ENCODE measurements at regions not wholly inside any gene's neighbourhood (a gene's known extent, or its start where the extent isn't known, plus 50 kb on each side); places are given as distances from the start of the nearest gene placed in this dataset.

DNA sequence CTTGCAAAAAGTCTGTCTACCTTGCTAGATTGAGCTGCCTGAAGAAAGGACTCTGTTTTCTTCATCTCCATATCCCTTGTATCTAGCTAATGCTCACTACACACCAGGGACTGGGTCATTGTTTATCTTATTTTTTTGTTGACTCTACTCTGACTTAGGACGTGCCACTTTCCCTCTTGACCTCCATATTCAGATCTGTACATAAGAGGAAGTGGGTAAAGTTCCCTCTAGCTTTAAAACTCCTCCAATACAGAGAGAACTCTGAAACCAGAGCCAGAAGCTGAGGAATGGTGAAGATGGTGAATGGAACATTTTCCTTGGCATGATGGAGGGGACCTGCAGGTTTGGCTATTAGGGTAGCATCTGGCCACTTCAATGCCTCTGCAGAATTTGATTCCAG is 2026.1 kb upstream of the TENM3 start:
- DNase-seq (ENCODE audit: low spot score in 2 of 2) (no peak), FAIRE-seq (no peak)

DNA sequence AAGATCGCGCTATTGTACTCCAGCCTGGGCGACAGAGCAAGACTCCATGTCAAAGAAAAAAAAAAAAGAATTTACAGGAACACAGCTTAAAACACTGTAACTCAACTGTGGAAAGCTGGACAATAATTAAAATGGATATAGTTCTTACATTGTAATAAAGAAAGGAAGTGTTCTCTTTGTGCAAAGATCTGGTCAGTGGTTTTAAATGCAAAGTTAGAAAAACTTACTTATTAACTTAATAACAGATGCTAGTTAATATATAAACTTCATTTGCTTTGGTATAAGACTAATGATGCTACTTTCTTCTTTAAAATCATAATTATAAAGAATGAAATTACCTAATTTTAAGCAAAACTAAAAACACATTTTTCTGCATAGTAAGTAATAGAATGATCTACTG is 2024.1 kb upstream of the TENM3 start:
- DNase-seq (ENCODE audit: low spot score in 2 of 2) (no peak), FAIRE-seq (no peak)

DNA sequence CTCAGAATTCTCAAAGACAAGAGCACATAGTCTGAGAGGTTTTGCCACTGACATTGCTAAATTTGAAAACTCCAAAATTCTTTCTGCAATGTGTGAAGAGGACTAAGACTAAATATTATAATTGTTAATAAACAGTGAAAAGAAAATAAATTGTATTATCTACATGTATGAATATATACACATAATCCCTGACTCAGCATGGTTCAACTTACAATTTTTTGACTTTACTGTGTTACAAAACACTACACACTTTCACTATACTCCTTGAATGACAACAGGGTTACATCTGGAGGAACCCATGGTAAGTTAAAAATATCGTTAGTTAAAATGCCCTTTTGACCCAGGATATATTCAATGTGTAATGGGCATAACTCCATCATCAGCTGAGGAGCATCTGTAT is 2017.2 kb upstream of the TENM3 start:
- FAIRE-seq (no peak), DNase-seq (ENCODE audit: low spot score in 2 of 2) (no peak)

DNA sequence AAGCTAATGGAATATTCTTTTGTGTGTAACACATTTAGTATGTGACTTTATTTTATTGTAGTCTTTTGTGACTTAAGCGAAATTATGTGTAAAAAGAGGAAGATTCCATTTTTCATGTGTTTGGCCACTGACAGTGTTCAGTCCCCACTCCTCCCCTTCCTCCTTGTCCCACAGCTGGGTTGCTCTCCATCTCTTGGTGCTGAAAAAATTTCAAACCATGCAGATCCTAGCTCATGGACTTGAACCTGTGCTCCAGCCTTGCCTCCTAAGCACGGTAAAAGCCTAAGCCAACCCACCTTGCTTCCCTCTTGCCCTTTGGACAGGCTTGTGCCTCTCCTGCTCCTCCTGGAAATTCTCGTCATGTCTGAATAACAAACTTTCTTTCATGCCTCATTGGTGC is 2008.5 kb upstream of the TENM3 start:
- FAIRE-seq: no peak
- no peak for DNase-seq (ENCODE audit: low spot score in 2 of 2)

- DNase-seq (ENCODE audit: low spot score in 2 of 2) (no peak), FAIRE-seq (no peak)
Observed at GRCh38 chr4:180240670-180241069, 2002.5 kb upstream of the TENM3 start.

GRCh38 chr4:180253419-180253818 is 1989.8 kb upstream of the TENM3 start:
- no peak for DNase-seq (ENCODE audit: low spot score in 2 of 2)
- FAIRE-seq: no peak

DNA sequence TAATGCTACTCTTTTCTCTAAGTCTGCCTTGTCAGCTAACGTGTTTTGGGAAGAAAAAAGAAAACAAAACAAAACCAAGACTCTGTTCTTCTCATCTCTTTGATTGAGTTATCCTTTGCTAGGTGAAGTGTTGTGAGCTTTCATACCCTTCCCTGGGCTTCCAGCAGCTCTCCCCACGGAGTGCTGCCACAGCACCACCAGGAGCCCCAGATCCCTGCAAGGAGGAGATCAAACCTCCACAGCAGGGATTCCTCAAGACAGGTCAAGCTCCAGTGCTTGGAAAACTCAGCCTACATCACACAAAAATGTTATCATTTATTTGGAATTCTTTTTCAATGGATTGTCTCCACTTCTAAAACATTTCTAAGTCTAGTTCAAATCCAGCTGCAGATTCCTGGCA is 1981.9 kb upstream of the TENM3 start:
- no peak for FAIRE-seq
- DNase-seq (ENCODE audit: low spot score in 2 of 2): no peak

GRCh38 chr4:180280076-180280475 is 1963.1 kb upstream of the TENM3 start:
- no peak for FAIRE-seq
- DNase-seq (ENCODE audit: low spot score in 2 of 2): no peak

- DNase-seq (ENCODE audit: low spot score in 2 of 2) (no peak), FAIRE-seq (no peak)
Observed at GRCh38 chr4:180280726-180281297, 1962.4 kb upstream of the TENM3 start.

DNA sequence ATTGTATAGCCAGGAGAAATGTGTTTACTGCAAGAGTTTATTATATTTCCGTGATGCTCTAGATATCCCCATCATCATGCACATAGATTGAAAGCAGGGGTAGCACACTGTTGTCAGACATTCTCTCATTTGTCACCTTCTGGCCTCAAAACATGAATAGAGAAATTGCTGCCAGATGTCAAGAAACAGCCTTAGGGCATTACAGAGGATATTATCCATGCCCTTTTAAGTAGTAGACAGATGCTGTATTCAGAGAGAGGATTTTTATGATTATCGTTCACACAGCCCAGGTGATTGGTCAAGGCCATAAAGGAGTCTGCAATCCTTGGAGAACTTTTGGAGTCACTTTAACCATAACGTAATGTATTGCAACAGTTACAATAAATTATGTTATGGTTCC is 1961.5 kb upstream of the TENM3 start:
- DNase-seq (ENCODE audit: low spot score in 2 of 2) (no peak), FAIRE-seq (no peak)

- DNase-seq (ENCODE audit: low spot score in 2 of 2) (no peak), FAIRE-seq (no peak)
Observed at GRCh38 chr4:180284267-180284666, 1958.9 kb upstream of the TENM3 start.

DNA sequence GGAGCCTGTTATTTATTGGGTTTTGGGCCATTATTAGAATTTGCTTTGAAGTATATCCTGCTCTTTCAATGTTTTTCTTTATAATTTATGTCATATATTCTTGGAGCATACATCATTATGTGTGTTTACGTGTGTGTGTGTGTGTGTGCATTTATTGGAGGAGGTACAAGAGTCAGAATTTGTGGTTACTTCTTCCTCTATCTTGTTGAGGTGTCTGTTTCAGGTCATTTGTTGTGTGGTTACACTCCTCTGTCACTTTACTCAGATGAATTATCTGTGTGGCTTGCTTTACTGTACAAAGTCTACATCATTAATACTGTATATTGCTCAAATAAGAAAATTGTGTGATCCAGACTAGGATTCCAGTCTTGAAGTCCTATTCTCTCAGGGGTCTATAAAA is 1957.4 kb upstream of the TENM3 start:
- DNase-seq (ENCODE audit: low spot score in 2 of 2): no peak
- FAIRE-seq: no peak

DNA sequence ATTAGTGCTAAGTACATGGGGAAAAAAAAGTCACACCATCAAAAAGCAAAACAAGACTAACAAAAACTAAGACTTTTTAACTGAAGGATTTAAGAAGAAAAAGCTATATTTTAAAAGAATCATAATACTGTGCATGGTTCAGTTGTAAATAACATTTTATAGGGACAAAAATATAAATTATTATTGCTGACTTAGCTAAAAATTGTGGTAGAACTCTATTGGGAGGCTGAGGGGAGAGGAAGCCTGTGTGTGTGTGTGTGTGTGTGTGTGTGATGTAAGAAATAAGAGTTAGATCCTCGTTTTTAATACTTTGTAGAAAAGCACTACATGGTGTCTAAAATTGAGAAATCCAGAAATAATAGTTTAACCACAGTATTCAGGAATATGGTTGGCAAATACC is 1950.9 kb upstream of the TENM3 start:
- FAIRE-seq: no peak
- no peak for DNase-seq (ENCODE audit: low spot score in 2 of 2)

DNA sequence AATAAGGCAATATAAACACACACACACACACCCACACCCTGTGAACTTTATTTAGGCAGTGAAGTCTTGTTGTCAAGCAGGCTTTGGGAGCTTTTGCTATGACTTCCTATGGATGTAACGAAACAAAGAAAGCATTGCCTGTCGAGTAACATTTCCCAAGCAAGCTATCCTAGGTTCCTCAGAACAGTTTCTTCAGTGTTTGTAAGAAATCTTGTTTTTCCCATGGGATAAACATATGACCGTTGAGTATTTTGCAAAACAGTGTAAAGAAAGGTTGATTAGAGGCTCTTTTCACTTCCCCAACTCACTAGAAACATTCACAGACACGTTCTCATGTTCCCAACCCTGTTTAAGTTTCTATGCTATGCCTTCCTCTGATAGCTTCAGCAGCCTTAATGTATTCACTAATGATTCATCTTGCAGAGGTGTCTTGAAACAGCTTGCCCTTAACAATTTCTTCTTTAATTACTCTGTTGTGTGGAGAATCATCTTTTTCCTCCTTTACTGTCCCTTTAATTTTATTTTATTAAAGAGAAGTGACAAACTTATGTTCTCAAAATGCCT is 1947.1 kb upstream of the TENM3 start:
- DNase-seq (ENCODE audit: low spot score in 2 of 2) (no peak), FAIRE-seq (no peak)

- DNase-seq (ENCODE audit: low spot score in 2 of 2): no peak
- no peak for FAIRE-seq
Observed at GRCh38 chr4:180304321-180304720, 1938.9 kb upstream of the TENM3 start.

- FAIRE-seq (no peak), DNase-seq (ENCODE audit: low spot score in 2 of 2) (no peak)
Observed at GRCh38 chr4:180310616-180311015, 1932.6 kb upstream of the TENM3 start.

- FAIRE-seq: no peak
- no peak for DNase-seq (ENCODE audit: low spot score in 2 of 2)
Observed at GRCh38 chr4:180314972-180315371, 1928.2 kb upstream of the TENM3 start.

DNA sequence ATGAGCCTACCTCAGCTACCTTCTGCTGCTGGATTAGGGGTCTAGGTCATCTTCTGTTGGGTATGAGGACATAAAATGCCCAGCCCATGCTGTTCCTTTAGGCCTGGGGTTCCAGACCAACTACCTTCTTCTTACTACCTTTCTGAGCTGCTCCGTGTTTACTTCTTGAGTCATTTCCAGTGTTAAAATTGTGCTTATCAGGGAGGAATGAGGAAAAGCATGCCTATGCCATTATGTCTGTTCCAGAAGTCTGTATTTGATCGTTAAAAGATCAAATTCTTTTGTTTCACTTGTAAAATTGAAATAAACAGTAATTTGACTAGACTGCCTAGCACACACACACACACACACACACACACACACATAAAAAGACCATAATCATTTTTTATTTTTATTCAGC is 1912.7 kb upstream of the TENM3 start:
- FAIRE-seq: no peak
- no peak for DNase-seq (ENCODE audit: low spot score in 2 of 2)

DNA sequence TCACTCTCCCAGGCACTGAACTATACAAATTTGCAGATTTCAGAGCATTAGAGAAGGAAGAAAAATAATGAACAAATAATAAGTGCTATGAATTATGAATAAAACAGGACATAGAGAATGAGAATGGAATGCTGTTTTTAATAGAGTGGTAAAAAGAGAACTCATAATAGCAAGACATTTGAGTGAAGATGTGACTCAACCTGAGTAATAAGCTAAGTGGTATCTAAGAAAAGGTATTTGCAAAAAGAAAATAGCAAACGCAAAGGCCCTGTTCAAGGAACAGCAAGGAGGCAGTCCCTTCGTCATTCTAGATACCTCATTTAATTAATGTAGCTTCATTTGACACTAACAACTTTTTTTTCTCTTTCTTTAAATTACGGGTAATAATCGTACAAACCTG is 1910.0 kb upstream of the TENM3 start:
- no peak for DNase-seq (ENCODE audit: low spot score in 2 of 2)
- FAIRE-seq: no peak

DNA sequence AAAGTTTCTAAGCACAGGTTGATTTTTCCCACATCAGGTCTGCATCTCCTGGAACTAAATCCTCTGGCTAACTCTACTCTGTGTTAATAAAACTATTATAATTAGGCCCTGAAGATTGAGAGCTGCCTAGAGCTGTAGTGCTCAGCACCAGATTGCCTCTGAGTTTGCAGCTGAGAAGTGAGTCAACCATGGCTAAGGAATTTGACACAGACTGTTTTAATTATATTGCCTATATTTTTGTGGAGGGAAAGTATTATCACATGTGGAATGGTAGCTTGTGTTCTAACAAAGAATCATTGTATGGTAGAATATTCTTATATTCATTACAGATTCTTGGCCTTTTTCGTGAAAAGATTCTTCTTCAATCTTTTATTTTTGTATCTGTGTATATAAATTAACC is 1907.6 kb upstream of the TENM3 start:
- FAIRE-seq (no peak), DNase-seq (ENCODE audit: low spot score in 2 of 2) (no peak)

DNA sequence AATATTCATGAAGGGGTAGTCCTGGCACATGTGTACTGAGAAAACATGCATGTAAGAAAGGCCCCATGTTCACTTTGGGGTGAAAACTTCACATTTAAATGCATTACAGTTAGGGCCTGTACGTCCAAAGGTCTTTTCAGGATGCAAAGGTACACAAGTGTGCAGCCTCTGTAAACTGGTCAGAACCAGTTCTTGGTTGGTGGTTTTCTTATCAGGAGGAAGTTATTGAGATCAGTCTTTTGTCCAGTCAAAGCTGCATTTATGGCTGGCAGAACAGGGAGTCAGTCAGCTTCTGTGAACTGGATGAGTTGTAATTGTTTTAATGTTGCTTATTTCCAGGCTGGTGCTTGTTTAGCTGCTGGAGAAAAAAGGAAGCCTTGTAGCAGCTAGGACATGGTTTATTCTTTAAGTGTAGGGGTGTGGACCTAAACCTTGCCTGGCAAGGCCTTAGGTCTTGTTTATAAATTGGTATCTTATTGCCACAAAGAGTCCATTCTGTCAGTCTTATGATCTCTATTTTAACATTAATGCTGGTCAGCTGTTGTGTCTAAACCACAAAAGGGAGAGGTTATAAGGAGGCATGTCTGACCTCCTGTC is 1906.6 kb upstream of the TENM3 start:
- DNase-seq (ENCODE audit: low spot score in 2 of 2) (no peak), FAIRE-seq (no peak)

DNA sequence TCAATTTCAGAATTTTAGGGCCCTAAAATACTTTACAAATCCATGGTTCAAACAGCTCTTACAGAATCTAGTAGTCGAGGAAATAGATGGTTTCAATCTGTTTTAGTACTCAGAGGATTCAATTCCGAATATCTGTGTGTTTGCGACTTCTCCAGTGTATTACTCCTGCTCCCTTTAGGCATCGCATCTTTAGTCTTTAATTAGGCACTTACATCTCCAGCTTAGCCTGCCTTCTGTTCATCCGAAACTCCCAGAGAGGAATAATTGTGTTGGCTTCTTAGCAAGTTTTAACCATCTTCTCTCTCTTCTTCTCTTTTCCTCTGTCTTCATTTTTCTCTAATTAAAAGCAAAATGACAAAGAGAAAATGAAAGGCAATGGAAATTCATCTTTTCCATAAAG is 1901.3 kb upstream of the TENM3 start:
- FAIRE-seq (no peak), DNase-seq (ENCODE audit: low spot score in 2 of 2) (no peak)

DNA sequence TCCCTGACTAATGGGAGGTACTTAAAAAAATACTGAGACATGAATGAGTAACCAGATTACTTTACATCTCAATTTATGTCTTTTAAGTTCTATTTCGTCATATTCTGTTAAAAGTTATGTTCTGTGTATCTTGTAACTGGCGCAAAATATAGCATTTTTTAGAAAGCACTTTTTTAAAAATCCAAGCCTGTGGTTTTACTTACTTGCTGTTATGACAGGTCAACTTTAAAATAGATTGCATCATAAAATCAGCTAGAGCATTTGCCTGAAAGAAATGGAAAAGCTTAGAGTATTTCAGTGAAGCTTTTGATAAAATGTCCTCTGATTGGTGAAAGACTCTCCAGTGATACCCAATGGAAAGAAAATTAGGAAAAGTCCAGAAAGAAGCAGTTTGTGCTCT is 1892.3 kb upstream of the TENM3 start:
- no peak for FAIRE-seq
- no peak for DNase-seq (ENCODE audit: low spot score in 2 of 2)
